ENCODE measurements at regions not wholly inside any gene's neighbourhood (a gene's known extent, or its start where the extent isn't known, plus 50 kb on each side); places are given as distances from the start of the nearest gene placed in this dataset.

DNA sequence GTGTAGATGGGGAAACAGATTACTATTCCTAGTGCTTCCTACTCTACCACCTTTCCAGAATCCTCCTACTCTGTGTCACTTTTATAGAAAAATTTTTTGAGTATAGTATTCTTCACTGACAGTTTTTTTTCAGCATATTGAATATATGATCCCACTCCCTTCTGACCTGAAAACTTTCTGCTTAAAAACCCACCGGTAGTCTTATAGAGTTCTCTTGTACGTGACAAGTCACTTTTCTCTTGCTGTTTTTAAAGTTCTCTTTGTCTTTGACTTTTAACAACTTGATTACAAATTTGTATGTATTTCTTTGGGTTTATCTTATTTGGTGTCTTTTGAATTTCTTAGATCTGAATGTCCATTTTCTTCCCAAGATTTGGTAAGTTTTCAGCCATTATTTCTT is 133.6 kb upstream of the SLC38A2 start:
- peaks cover 65% of the 10 kb centered on the region for H3K9me3 Mint-ChIP-seq
- H3K27me3 Mint-ChIP-seq (ENCODE audit: low read depth, poor library complexity), result no peaks in the 10 kb centered on the region
- no peaks in the 10 kb centered on the region for H3K4me1 Mint-ChIP-seq
- TF ChIP-seq, protein P1, sequence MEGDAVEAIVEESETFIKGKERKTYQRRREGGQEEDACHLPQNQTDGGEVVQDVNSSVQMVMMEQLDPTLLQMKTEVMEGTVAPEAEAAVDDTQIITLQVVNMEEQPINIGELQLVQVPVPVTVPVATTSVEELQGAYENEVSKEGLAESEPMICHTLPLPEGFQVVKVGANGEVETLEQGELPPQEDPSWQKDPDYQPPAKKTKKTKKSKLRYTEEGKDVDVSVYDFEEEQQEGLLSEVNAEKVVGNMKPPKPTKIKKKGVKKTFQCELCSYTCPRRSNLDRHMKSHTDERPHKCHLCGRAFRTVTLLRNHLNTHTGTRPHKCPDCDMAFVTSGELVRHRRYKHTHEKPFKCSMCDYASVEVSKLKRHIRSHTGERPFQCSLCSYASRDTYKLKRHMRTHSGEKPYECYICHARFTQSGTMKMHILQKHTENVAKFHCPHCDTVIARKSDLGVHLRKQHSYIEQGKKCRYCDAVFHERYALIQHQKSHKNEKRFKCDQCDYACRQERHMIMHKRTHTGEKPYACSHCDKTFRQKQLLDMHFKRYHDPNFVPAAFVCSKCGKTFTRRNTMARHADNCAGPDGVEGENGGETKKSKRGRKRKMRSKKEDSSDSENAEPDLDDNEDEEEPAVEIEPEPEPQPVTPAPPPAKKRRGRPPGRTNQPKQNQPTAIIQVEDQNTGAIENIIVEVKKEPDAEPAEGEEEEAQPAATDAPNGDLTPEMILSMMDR (IDR thresholded peaks at IDR 0.05), result no peak
- peaks cover 25% of the 10 kb centered on the region for H3K36me3 Mint-ChIP-seq (ENCODE audit: low read depth)
- H3K27ac Mint-ChIP-seq, result no peak overlapping the region
- no peak for DNase-seq
- no peak overlapping the region for H3K4me3 Mint-ChIP-seq

DNA sequence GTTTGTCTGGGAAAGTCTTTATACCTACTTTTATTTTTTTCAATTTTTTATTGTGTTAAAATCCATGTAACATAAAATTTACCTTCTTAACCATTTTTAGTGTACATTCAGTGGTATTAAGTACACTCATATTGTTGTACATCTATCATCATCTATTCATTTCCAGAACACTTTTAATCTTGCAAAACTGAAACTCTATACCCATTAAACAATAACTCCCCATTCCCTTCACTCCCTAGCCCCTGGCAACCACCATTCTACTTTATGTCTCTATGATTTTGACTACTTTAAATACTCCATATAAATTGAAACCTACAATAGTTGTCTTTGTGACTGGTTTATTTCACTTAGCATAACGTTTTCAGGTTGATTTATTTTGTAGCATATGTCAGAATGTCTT is 131.9 kb upstream of the SLC38A2 start:
- DNase-seq, result no peak
- peaks cover 61% of the 10 kb centered on the region for H3K9me3 Mint-ChIP-seq
- no peak overlapping the region for H3K4me3 Mint-ChIP-seq
- peaks cover 37% of the 10 kb centered on the region for H3K36me3 Mint-ChIP-seq (ENCODE audit: low read depth)
- TF ChIP-seq, protein P1 (IDR thresholded peaks at IDR 0.05), result no peak
- H3K27ac Mint-ChIP-seq, result no peak overlapping the region
- no peaks in the 10 kb centered on the region for H3K4me1 Mint-ChIP-seq
- H3K27me3 Mint-ChIP-seq (ENCODE audit: low read depth, poor library complexity), result no peaks in the 10 kb centered on the region

DNA sequence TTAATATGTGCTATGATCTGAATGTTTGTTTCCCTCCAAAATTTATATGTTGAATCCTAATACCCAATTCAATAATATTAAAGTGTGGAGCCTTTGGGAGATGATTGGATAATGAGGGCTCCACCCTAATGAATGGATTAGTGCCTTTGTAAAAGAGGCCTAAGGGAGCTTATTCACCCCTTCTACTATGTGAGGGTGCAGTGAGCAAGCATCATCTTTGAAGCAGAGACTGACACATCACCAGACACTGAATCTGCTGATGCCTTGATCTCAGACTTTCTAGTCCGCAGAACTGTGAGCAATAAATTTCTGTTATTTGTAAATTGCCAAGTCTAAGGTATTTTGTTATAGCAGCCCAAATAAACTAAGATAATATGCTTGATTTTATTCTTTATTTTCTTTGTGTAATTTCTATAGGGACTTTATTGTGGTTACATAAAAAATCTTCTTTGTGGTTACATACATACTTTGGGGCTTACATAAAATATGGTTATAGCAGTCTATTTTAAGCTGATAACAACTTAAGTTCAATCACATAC is 131.1 kb upstream of the SLC38A2 start:
- TF ChIP-seq, protein P1 (IDR thresholded peaks at IDR 0.05), result no peak
- Mint-ChIP-seq H3K9me3 (peaks cover 61% of the 10 kb centered on the region), H3K4me1 (no peaks in the 10 kb centered on the region), H3K27me3 (ENCODE audit: low read depth, poor library complexity) (no peaks in the 10 kb centered on the region), H3K27ac (no peak overlapping the region), H3K4me3 (no peak overlapping the region), H3K36me3 (ENCODE audit: low read depth) (peaks cover 37% of the 10 kb centered on the region)
- DNase-seq, result no peak

DNA sequence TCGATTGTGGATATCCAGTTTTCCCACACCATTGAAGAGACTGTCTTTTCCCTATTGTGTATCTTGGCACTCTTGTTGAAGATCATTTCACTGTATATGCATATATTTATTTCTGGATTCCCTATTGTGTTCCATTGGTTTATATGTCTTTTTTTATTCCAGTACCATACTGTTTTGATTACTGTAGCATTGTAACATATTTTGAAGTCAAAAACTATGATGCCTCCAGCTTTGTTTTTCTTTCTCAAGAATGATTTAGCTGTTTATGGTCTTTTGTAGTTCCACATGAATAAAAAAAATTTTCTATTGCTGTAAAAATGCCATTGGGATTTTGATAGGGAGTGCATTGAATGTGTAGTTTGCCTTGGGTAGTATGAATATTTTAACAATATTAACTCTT is 128.1 kb upstream of the SLC38A2 start:
- H3K4me1 Mint-ChIP-seq, result no peaks in the 10 kb centered on the region
- peaks cover 40% of the 10 kb centered on the region for H3K9me3 Mint-ChIP-seq
- DNase-seq, result no peak
- H3K27me3 Mint-ChIP-seq (ENCODE audit: low read depth, poor library complexity), result no peaks in the 10 kb centered on the region
- TF ChIP-seq, protein P1 (IDR thresholded peaks at IDR 0.05), result no peak
- peaks cover 23% of the 10 kb centered on the region for H3K36me3 Mint-ChIP-seq (ENCODE audit: low read depth)
- H3K27ac Mint-ChIP-seq, result no peak overlapping the region
- H3K4me3 Mint-ChIP-seq, result no peak overlapping the region

DNA sequence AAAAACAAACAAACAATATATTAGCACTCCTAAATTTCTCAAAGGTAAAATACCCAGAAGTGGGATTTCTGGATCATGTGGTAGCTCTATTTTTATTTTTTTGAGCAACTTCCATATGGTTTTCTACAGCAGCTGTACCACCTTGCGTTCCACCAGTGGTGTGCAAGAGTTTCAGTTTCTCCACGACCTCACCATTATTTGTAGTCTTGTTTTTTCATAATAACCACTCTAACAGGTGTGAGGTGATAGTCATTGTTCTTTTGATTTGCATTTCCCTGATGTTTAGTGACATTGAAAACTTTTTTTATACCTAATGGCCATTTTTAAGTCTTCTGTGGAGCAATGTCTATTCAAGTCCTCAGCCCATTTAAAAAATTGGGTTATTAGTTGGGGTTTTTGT is 127.3 kb upstream of the SLC38A2 start:
- TF ChIP-seq, protein P1 (IDR thresholded peaks at IDR 0.05), result no peak
- no peak overlapping the region for H3K27ac Mint-ChIP-seq
- H3K9me3 Mint-ChIP-seq, result peaks cover 32% of the 10 kb centered on the region
- DNase-seq, result no peak
- H3K27me3 Mint-ChIP-seq (ENCODE audit: low read depth, poor library complexity), result no peaks in the 10 kb centered on the region
- peaks cover 17% of the 10 kb centered on the region for H3K36me3 Mint-ChIP-seq (ENCODE audit: low read depth)
- H3K4me3 Mint-ChIP-seq, result no peak overlapping the region
- H3K4me1 Mint-ChIP-seq, result no peaks in the 10 kb centered on the region

DNA sequence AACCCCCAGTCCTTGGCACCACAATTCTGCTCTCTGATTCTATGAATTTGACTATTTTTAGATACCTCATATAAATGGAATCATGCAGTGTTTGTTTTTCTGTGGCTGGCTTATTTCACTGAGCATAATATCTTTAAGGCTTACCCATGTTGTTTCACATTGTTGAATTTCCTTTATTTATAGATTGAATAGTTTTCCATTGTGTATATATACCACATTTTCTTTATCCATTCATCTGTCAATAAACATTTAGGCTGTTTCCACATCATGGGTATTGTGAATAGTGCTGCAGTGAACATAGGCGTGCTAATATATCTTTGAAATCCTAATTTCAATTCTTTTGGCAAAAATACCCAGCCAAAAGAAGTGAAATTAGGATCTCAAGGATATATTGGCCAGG is 126.7 kb upstream of the SLC38A2 start:
- H3K27me3 Mint-ChIP-seq (ENCODE audit: low read depth, poor library complexity), result no peaks in the 10 kb centered on the region
- peaks cover 4% of the 10 kb centered on the region for H3K4me1 Mint-ChIP-seq
- no peak overlapping the region for H3K4me3 Mint-ChIP-seq
- H3K27ac Mint-ChIP-seq, result no peak overlapping the region
- H3K9me3 Mint-ChIP-seq, result peaks cover 28% of the 10 kb centered on the region
- H3K36me3 Mint-ChIP-seq (ENCODE audit: low read depth), result peaks cover 17% of the 10 kb centered on the region
- no peak for DNase-seq
- TF ChIP-seq, protein P1 (IDR thresholded peaks at IDR 0.05), result no peak

All from nephron progenitor cell (in vitro differentiated cells).